Mesenchymal stem cell (in vitro differentiated cells and primary cell): ENCODE measurements at regions not wholly inside any gene's neighbourhood (a gene's known extent, or its start where the extent isn't known, plus 50 kb on each side); places are given as distances from the start of the nearest gene placed in this dataset.

Experiments used
- DNase-seq: peaks from one replicate; pipeline ENCODE4 v3.0.0-alpha.2; 2013
- H2AFZ ChIP-seq: one replicate; pipeline ENCODE4 v1.6.1; 2013; ENCODE audit warnings: low read depth, mild to moderate bottlenecking, control low read depth, inconsistent platforms, low read length, moderate library complexity
- H2AK5ac ChIP-seq: 2 replicates; pipeline ENCODE4 v1.6.1; 2013; ENCODE audit warnings: low read length, moderate library complexity, mild to moderate bottlenecking, inconsistent platforms; ENCODE audit not compliant: severe bottlenecking
- H2BK120ac ChIP-seq: one replicate; pipeline ENCODE4 v1.6.1; 2013; ENCODE audit warnings: low read depth, mild to moderate bottlenecking, inconsistent platforms, low read length, moderate library complexity
- H2BK12ac ChIP-seq, 2 experiments: one replicate each; pipeline ENCODE4 v1.6.1; 2013; ENCODE audit warnings: inconsistent platforms in 2 of 2, low read length in 2 of 2, mild to moderate bottlenecking in 2 of 2, moderate library complexity in 2 of 2, control low read depth in 1 of 2
- H2BK15ac ChIP-seq: one replicate; pipeline ENCODE4 v1.6.1; 2013; ENCODE audit warnings: mild to moderate bottlenecking, low read depth, inconsistent platforms; ENCODE audit not compliant: poor library complexity, severe bottlenecking
- H2BK5ac ChIP-seq: 2 replicates; pipeline ENCODE4 v1.6.1; 2013; ENCODE audit warnings: low read depth, mild to moderate bottlenecking, low read length, control low read depth, inconsistent platforms; ENCODE audit not compliant: poor library complexity, severe bottlenecking
- H3K14ac ChIP-seq, 2 experiments: one replicate each; pipeline ENCODE4 v1.6.1; 2013; ENCODE audit warnings: inconsistent platforms in 2 of 2, low read length in 2 of 2, control low read depth in 1 of 2, mild to moderate bottlenecking in 1 of 2, moderate library complexity in 1 of 2
- H3K18ac ChIP-seq, 2 experiments: one replicate each; pipeline ENCODE4 v1.6.1; 2013; ENCODE audit warnings: inconsistent platforms in 2 of 2, low read length in 2 of 2, control low read depth in 1 of 2, low read depth in 1 of 2, mild to moderate bottlenecking in 1 of 2
- H3K23ac ChIP-seq, 2 experiments: one replicate each; pipeline ENCODE4 v1.6.1; 2013; ENCODE audit warnings: inconsistent platforms in 2 of 2, low read length in 2 of 2, mild to moderate bottlenecking in 2 of 2, moderate library complexity in 2 of 2, control low read depth in 1 of 2
- H3K27ac ChIP-seq: 2 replicates; pipeline ENCODE4 v1.5.1; 2013; ENCODE audit warnings: mild to moderate bottlenecking, moderate library complexity, low read length, control low read depth, inconsistent platforms; ENCODE audit not compliant: poor library complexity, severe bottlenecking
- H3K27me3 ChIP-seq, 2 experiments: 2 replicates each; pipeline versions ENCODE4 v1.6.1 to v1.7.0; 2013; ENCODE audit warnings: low read length in 2 of 2, mild to moderate bottlenecking in 2 of 2, moderate library complexity in 2 of 2, control low read depth in 1 of 2, inconsistent platforms in 1 of 2; ENCODE audit not compliant: control insufficient read depth in 1 of 2, insufficient read depth in 1 of 2
- H3K36me3 ChIP-seq, 2 experiments: 2 replicates each; pipeline versions ENCODE4 v1.6.1 to v1.7.0; 2013; ENCODE audit warnings: low read length in 2 of 2, control low read depth in 1 of 2, inconsistent platforms in 1 of 2, low read depth in 1 of 2, mild to moderate bottlenecking in 1 of 2; ENCODE audit not compliant: insufficient read depth in 2 of 2, control insufficient read depth in 1 of 2
- H3K4ac ChIP-seq, 2 experiments: one replicate each; pipeline ENCODE4 v1.6.1; 2013; ENCODE audit warnings: inconsistent platforms in 2 of 2, low read length in 2 of 2, mild to moderate bottlenecking in 2 of 2, moderate library complexity in 2 of 2, control low read depth in 1 of 2, low read depth in 1 of 2
- H3K4me1 ChIP-seq: 2 replicates; pipeline ENCODE4 v1.6.1; 2013; ENCODE audit warnings: low read depth, low read length, control low read depth; ENCODE audit not compliant: control insufficient read depth, insufficient read depth
- H3K4me2 ChIP-seq: 2 replicates; pipeline ENCODE4 v1.6.1; 2013; ENCODE audit warnings: low read length, mild to moderate bottlenecking, inconsistent platforms; ENCODE audit not compliant: poor library complexity, severe bottlenecking
- H3K4me3 ChIP-seq, 2 experiments: 2 replicates each; pipeline versions ENCODE4 v1.5.1 to v1.7.0; 2013; ENCODE audit warnings: low read length in 2 of 2, mild to moderate bottlenecking in 2 of 2, control low read depth in 1 of 2, low read depth in 1 of 2; ENCODE audit not compliant: insufficient read depth in 1 of 2
- H3K79me1 ChIP-seq: replicated peaks from 2 replicates; pipeline ENCODE4 v1.6.1; 2013; ENCODE audit warnings: mild to moderate bottlenecking, control low read depth, low read length, inconsistent platforms; ENCODE audit not compliant: poor library complexity, severe bottlenecking
- H3K9ac ChIP-seq: 2 replicates; pipeline ENCODE4 v1.7.0; 2013; ENCODE audit warnings: mild to moderate bottlenecking, low read length, moderate library complexity
- H3K9me3 ChIP-seq: 2 replicates; pipeline ENCODE4 v1.7.0; 2013; ENCODE audit warnings: mild to moderate bottlenecking, low read length; ENCODE audit not compliant: control insufficient read depth
- H4K8ac ChIP-seq: one replicate; pipeline ENCODE4 v1.6.1; 2013; ENCODE audit warnings: inconsistent platforms, mild to moderate bottlenecking, low read length, moderate library complexity
- H4K91ac ChIP-seq: one replicate; pipeline ENCODE4 v1.6.1; 2013; ENCODE audit warnings: mild to moderate bottlenecking, low read length, inconsistent platforms
- WGBS: methylation state at CpG from one replicate; pipeline ENCODE4 v1.1.7; 2013; ENCODE audit warnings: mixed read lengths; 5-methylcytosine and 5-hydroxymethylcytosine counted together

DNA sequence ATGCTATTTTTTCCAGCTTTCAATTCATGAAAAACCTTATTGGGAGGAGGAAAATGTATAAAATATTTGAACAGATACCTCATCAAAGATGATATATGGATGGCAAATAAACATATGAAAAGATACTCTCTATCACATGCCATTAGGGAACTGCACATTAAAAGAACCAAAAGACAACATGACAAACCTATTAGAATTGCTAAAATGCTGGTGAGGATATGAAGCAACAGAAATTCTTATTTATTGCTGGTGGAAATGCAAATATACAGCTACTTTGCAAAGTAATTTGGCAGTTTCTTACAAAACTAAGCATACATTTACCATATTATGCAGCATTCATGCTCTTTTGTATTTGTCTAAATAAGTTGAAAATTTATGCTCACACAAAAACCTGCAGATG is 1783.9 kb upstream of the PCDH20 start:
- Histone ChIP-seq H2BK12ac (no peak overlapping the region), H2BK120ac (no peak overlapping the region), H3K9me3 (no peaks in the 10 kb centered on the region), H3K79me1 (no peaks in the 10 kb centered on the region), H3K27ac (no peak overlapping the region), H3K4me1 (no peaks in the 10 kb centered on the region), H3K4me3 (no peak overlapping the region), H3K9ac (no peak overlapping the region), H3K27me3 (no peaks in the 10 kb centered on the region), H3K4ac (no peak overlapping the region), H3K36me3 (no peaks in the 10 kb centered on the region), H3K18ac (no peak overlapping the region), H4K91ac (no peak overlapping the region), H3K23ac (no peak overlapping the region), H2AK5ac (no peak overlapping the region), H2AFZ (no peak overlapping the region), H4K8ac (no peak overlapping the region), H3K14ac (no peak overlapping the region), H3K4me2 (no peak overlapping the region), H2BK15ac (no peak overlapping the region), H2BK5ac (no peak overlapping the region)
- no peak for DNase-seq

DNA sequence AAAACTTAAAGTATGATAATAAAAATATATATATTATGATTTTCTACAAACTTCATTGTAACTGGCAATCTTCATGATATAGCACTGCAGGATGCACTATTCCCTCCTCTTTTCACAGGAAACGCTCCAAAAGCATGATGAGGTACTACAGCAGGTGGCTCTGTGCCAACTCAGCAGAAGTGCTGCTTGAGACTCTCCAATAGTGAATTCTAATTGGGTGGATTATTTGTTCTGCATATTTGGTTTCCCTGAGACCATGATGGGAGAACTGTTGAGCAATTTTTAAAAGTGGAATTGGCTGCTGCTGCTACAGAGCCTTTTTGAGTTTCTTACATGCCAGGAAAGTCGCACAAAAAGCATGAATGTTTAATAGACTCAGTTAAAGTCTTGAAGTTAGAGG is 1782.4 kb upstream of the PCDH20 start:
- Histone ChIP-seq H2AK5ac (no peak overlapping the region), H2BK5ac (no peak overlapping the region), H3K27me3 (no peaks in the 10 kb centered on the region), H3K4me2 (no peak overlapping the region), H3K36me3 (no peaks in the 10 kb centered on the region), H2AFZ (no peak overlapping the region), H3K4me3 (no peak overlapping the region), H4K91ac (no peak overlapping the region), H3K4ac (no peak overlapping the region), H3K23ac (no peak overlapping the region), H2BK12ac (no peak overlapping the region), H3K18ac (no peak overlapping the region), H3K79me1 (no peaks in the 10 kb centered on the region), H2BK120ac (no peak overlapping the region), H3K9me3 (no peaks in the 10 kb centered on the region), H3K4me1 (no peaks in the 10 kb centered on the region), H4K8ac (no peak overlapping the region), H3K14ac (no peak overlapping the region), H3K27ac (no peak overlapping the region), H2BK15ac (no peak overlapping the region), H3K9ac (no peak overlapping the region)
- DNase-seq, result no peak
- WGBS, result 100% methylated on average over 1 of the region's 2 CpGs

DNA sequence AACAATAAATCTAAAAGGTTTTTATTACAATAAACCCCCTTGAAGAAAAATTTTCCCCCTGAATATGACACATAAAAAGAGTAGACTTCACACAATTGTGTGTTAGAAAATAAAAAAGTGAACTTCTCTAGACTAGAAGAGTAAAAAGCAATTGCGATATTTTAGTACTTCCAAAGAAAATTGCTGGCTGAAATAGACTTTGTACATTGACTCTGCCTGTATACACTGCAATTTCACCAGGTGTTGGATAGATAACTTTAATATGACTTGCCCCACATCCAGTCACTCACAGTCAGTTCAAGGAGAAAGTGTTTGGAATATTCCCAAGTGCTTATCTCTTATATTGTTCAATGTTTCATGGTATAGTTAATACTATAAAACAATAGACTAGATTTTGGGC is 1780.1 kb upstream of the PCDH20 start:
- no peak overlapping the region for H2BK5ac ChIP-seq
- no peak overlapping the region for H3K27ac ChIP-seq
- H2BK12ac ChIP-seq, result no peak overlapping the region
- no peak overlapping the region for H2BK120ac ChIP-seq
- no peak overlapping the region for H3K14ac ChIP-seq
- no peak overlapping the region for H3K4ac ChIP-seq
- no peaks in the 10 kb centered on the region for H3K36me3 ChIP-seq
- H3K23ac ChIP-seq, result no peak overlapping the region
- no peaks in the 10 kb centered on the region for H3K4me1 ChIP-seq
- no peak overlapping the region for H3K4me2 ChIP-seq
- H4K91ac ChIP-seq, result no peak overlapping the region
- H3K9ac ChIP-seq, result no peak overlapping the region
- no peak for DNase-seq
- H4K8ac ChIP-seq, result no peak overlapping the region
- no peaks in the 10 kb centered on the region for H3K9me3 ChIP-seq
- H2AK5ac ChIP-seq, result no peak overlapping the region
- H3K79me1 ChIP-seq, result no peaks in the 10 kb centered on the region
- H2BK15ac ChIP-seq, result no peak overlapping the region
- no peak overlapping the region for H3K4me3 ChIP-seq
- no peak overlapping the region for H2AFZ ChIP-seq
- H3K27me3 ChIP-seq, result no peaks in the 10 kb centered on the region
- WGBS, result no CpG with 5 or more reads among the region's 1 CpG
- H3K18ac ChIP-seq, result no peak overlapping the region

DNA sequence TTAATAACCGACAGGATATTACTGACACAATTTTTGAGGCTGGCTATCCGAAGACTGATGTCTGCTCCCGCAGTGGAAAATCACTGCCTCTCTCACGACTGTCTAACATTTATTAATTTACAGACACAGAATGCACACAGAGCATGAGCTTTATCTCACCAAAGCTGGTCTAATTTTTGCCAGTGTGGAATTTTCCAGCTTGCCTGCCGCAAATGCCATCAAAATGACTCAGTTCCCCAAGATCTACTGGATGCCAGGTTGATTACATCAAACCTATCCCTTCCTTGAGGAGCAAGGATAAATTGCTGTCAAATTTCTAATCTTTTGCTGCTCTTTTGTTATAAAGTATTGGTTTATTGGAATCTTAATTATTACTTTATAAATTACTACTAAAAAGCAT is 1775.1 kb upstream of the PCDH20 start:
- Histone ChIP-seq H2BK12ac (no peak overlapping the region), H3K27ac (peak overlapping the region; percentile 98), H3K14ac (no peak overlapping the region), H3K4me1 (peaks cover 2% of the 10 kb centered on the region), H4K8ac (no peak overlapping the region), H3K9ac (no peak overlapping the region), H3K27me3 (no peaks in the 10 kb centered on the region), H3K23ac (no peak overlapping the region), H2AFZ (no peak overlapping the region), H2BK15ac (no peak overlapping the region), H3K9me3 (no peaks in the 10 kb centered on the region), H3K79me1 (no peaks in the 10 kb centered on the region), H3K18ac (no peak overlapping the region), H2BK5ac (no peak overlapping the region), H2AK5ac (no peak overlapping the region), H3K4ac (no peak overlapping the region), H4K91ac (no peak overlapping the region), H3K4me3 (no peak overlapping the region), H3K4me2 (no peak overlapping the region), H2BK120ac (no peak overlapping the region), H3K36me3 (no peaks in the 10 kb centered on the region)
- peak; percentile 62 for DNase-seq
- WGBS, result 50% methylated on average over 5 of the region's 5 CpGs
